K562 (cell line): ENCODE measurements at regions not wholly inside any gene's neighbourhood (a gene's known extent, or its start where the extent isn't known, plus 50 kb on each side); places are given as distances from the start of the nearest gene placed in this dataset.

Source experiments
- ATAC-seq: fragments of 200-7000 bp; cut with Tn5 transposase; 3 replicates; pipeline ENCODE4 v1.9.1; 2020; ENCODE audit warnings: moderate library complexity
- BruUV-seq: library from RNA; stranded (reverse); fragments of 400-500 nt; replicated peaks from 2 replicates; lab custom pipeline; 2021; lab: Mats Ljungman, UMichigan
- CTCF ChIA-PET: fragments of 300-600 bp; formaldehyde crosslinking; extraction: SDS; loops from one replicate; lab custom pipeline; 2021; ENCODE audit warnings: low intra/inter-chr PET ratio; lab: Yijun Ruan, JAX
- POLR2A ChIA-PET: fragments of 300-600, 350-650 bp; sonication (Branson Sonifier 250); formaldehyde crosslinking; extraction: SDS; loops from one replicate; lab custom pipeline; 2021; ENCODE audit warnings: antibody characterized with exemption, inconsistent platforms; lab: Yijun Ruan, JAX
- DNase-seq, 4 experiments: peaks; one replicate each; pipeline versions ENCODE4 v3.0.0 to v3.0.0-alpha.2; 2011 to 2018; ENCODE audit warnings: low spot score in 3 of 4, mixed read lengths in 3 of 4; ENCODE audit errors: extremely low read depth in 1 of 4
- FAIRE-seq: peaks from 2 replicates; lab custom pipeline; 2011; peaks lifted over from hg19 to GRCh38; lab: Jason Lieb, UNC
- H2AFZ ChIP-seq: 2 replicates; pipeline ENCODE4 v1.6.0; 2011; ENCODE audit warnings: low read depth, low read length, control low read depth, inconsistent platforms
- H3K27ac ChIP-seq: fragments of 200-600 bp; 3 replicates; pipeline ENCODE4 v1.8.0; 2011; ENCODE audit warnings: low read depth, mild to moderate bottlenecking, control low read depth, inconsistent platforms, low read length, moderate library complexity, mixed read lengths; ENCODE audit errors: extremely low read depth
- H3K27me3 ChIP-seq, 2 experiments: fragments of 300-600 bp in 1 of 2; 2 replicates in 1 of 2; 3 replicates in 1 of 2; pipeline versions ENCODE4 v1.6.0 to v1.8.0; 2011; ENCODE audit warnings: inconsistent platforms in 2 of 2, low read length in 2 of 2, mild to moderate bottlenecking in 1 of 2, mixed read lengths in 1 of 2, moderate library complexity in 1 of 2; ENCODE audit not compliant: control insufficient read depth in 2 of 2, insufficient read depth in 2 of 2
- H3K36me3 ChIP-seq: fragments of 300-600 bp; 3 replicates; pipeline ENCODE4 v1.8.0; 2011; ENCODE audit warnings: mild to moderate bottlenecking, low read length, inconsistent platforms; ENCODE audit not compliant: control insufficient read depth, insufficient read depth
- H3K4me1 ChIP-seq, 2 experiments: fragments of 200-600 bp in 1 of 2; replicated peaks in 1 of 2; 2 replicates in 1 of 2; 3 replicates in 1 of 2; pipeline versions ENCODE4 v1.5.1 to v1.8.0; 2011; ENCODE audit warnings: inconsistent platforms in 2 of 2, low read length in 2 of 2, mild to moderate bottlenecking in 1 of 2, mixed read lengths in 1 of 2, moderate library complexity in 1 of 2; ENCODE audit not compliant: control insufficient read depth in 2 of 2, insufficient read depth in 2 of 2
- H3K4me2 ChIP-seq: 2 replicates; pipeline ENCODE4 v1.6.1; 2011; ENCODE audit warnings: low read length, control low read depth, inconsistent platforms, mixed read lengths; ENCODE audit not compliant: insufficient read depth
- H3K4me3 ChIP-seq: fragments of 200-600 bp; sonication (generic), shearing (Covaris generic); 2 replicates; pipeline ENCODE4 v1.5.1; 2016; ENCODE audit warnings: control low read depth, inconsistent platforms
- H3K79me2 ChIP-seq: fragments of 200-600 bp; 3 replicates; pipeline ENCODE4 v1.8.0; 2011; ENCODE audit warnings: low read length, inconsistent platforms; ENCODE audit not compliant: control insufficient read depth, insufficient read depth
- H3K9ac ChIP-seq, 2 experiments: 2 replicates each; pipeline versions ENCODE4 v1.6.0 to v1.6.1; 2011; ENCODE audit warnings: low read depth in 2 of 2, low read length in 2 of 2, control low read depth in 1 of 2, inconsistent platforms in 1 of 2, mild to moderate bottlenecking in 1 of 2, mixed read lengths in 1 of 2; ENCODE audit not compliant: insufficient read depth in 1 of 2
- H3K9me1 ChIP-seq: one replicate; pipeline ENCODE4 v1.6.0; 2011; ENCODE audit warnings: inconsistent platforms, mild to moderate bottlenecking, low read length, moderate library complexity; ENCODE audit not compliant: control insufficient read depth, insufficient read depth
- H3K9me3 ChIP-seq: replicated peaks from 2 replicates; pipeline ENCODE4 v1.5.1; 2011; ENCODE audit warnings: low read depth, low read length, inconsistent platforms; ENCODE audit not compliant: control insufficient read depth, insufficient read depth
- H4K20me1 ChIP-seq: replicated peaks from 2 replicates; pipeline ENCODE4 v1.6.1; 2011; ENCODE audit warnings: low read length, inconsistent platforms, mixed read lengths; ENCODE audit not compliant: control insufficient read depth, insufficient read depth
- CREBBP ChIP-seq: IDR thresholded peaks from one replicate; pipeline ENCODE4 v1.6.1; 2012; ENCODE audit warnings: low read depth, mild to moderate bottlenecking, control low read depth, inconsistent platforms, low read length
- FOXA3 ChIP-seq, 2 experiments: fragments of 450-650 bp in 1 of 2; sonication (generic) in 1 of 2; formaldehyde crosslinking; IDR thresholded peaks in 1 of 2; conservative IDR thresholded peaks in 1 of 2; 2 replicates each; pipeline versions ENCODE4 v1.4.0 to v1.8.0; 2020 to 2022; ENCODE audit warnings: mild to moderate bottlenecking in 2 of 2, missing genetic modification reagents in 1 of 2
- GTF2A2 ChIP-seq: IDR thresholded peaks from 2 replicates; pipeline ENCODE4 v1.6.1; 2016; ENCODE audit warnings: mild to moderate bottlenecking, missing genetic modification characterization, missing compliant biosample characterization
- KLF13 ChIP-seq: fragments of 450-650 bp; IDR thresholded peaks from 2 replicates; pipeline ENCODE4 v1.6.1; 2016; ENCODE audit warnings: missing genetic modification characterization, low read depth, mild to moderate bottlenecking, missing compliant biosample characterization, moderate library complexity, borderline replicate concordance
- PHB ChIP-seq: fragments of 250-450 bp; sonication (Bioruptor Pico); IDR thresholded peaks from 2 replicates; pipeline ENCODE4 v1.5.0; 2021
- PREB ChIP-seq: sonication (generic); formaldehyde crosslinking; IDR thresholded peaks from 2 replicates; pipeline ENCODE4 v1.8.1; 2023; ENCODE audit warnings: mild to moderate bottlenecking, missing genetic modification reagents
- SIN3B ChIP-seq: fragments of 450-650 bp; IDR thresholded peaks from 2 replicates; pipeline ENCODE4 v1.6.1; 2017; ENCODE audit warnings: low read depth, mild to moderate bottlenecking, moderate library complexity
- SUPT5H ChIP-seq: fragments of 450-650 bp; IDR thresholded peaks from 2 replicates; pipeline ENCODE4 v1.6.1; 2016
- ZNF146 ChIP-seq: IDR thresholded peaks from one replicate; pipeline ENCODE4 v1.6.1; 2018; ENCODE audit warnings: missing compliant biosample characterization; ENCODE audit not compliant: unreplicated experiment
- ZNF280A ChIP-seq: fragments of 450-650 bp; IDR thresholded peaks from 2 replicates; pipeline ENCODE4 v1.6.1; 2018; ENCODE audit warnings: mild to moderate bottlenecking, low read depth; ENCODE audit not compliant: partially characterized antibody
- WGBS: fragments of 100-300 bp; shearing (Covaris generic); methylation state at CpG from one replicate; pipeline ENCODE4 v1.1.6; 2016; ENCODE audit warnings: low coverage, mixed read lengths; ENCODE audit not compliant: insufficient coverage; ENCODE audit errors: missing lambda C conversion rate; 5-methylcytosine and 5-hydroxymethylcytosine counted together
- in situ Hi-C: fragments of 300-500 bp; cut with MboI; formaldehyde crosslinking; loops from 4 replicates; pipeline ENCODE4 v1.15.0; 2018; ENCODE audit warnings: inconsistent platforms, mixed read lengths
- intact Hi-C: fragments of 100-400 bp; cut with micrococcal nuclease; formaldehyde crosslinking; loops from 2 replicates; pipeline ENCODE4 v1.14.2; 2022
- TF ChIP-seq, protein P1 (sequence below): fragments of 450-650 bp; IDR thresholded peaks from 2 replicates; pipeline ENCODE4 v1.7.1; 2018; ENCODE audit warnings: mild to moderate bottlenecking, low read depth; ENCODE audit not compliant: partially characterized antibody
- TF ChIP-seq, protein P2 (sequence below): fragments of 250-450 bp; sonication (Bioruptor Pico); IDR thresholded peaks from 2 replicates; pipeline ENCODE4 v1.5.1; 2021; ENCODE audit warnings: mild to moderate bottlenecking

DNA sequence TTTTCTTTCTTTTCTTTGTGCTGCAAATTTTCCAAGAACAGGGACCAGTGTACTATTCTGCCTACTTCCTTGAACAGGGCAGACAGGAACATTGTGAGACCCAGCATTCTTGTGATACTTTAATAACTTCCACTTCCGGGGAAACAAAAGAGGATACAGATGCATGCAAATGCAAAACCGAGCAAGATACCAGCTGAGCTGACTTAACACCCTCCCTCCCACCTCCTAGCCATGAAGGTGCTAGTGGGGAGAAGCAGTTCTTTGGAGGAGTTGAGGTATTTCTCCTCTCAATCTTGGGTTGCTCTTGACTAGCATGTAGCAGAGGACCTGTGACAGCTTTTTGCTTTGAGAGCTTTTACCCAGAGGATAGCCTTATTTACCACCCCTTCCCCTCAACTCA, 111.2 kb downstream of the KLF5 start (continued):
- TF ChIP-seq SIN3B: no peak
- TF ChIP-seq KLF13 (tag): no peak
- TF ChIP-seq, all 486 proteins: peak for 0

- H3K9me1 ChIP-seq: no peaks in the 10 kb centered on the region
- ATAC-seq (no peak), DNase-seq (no peak)
- H3K27me3 ChIP-seq: no peaks in the 10 kb centered on the region
- H3K27ac ChIP-seq: no peak overlapping the region
- CTCF ChIA-PET: no interaction called here
- intact Hi-C loops (no loop called here), in situ Hi-C loops (no loop called here)
- H3K4me3 ChIP-seq: no peak overlapping the region
- TF ChIP-seq, protein P1, sequence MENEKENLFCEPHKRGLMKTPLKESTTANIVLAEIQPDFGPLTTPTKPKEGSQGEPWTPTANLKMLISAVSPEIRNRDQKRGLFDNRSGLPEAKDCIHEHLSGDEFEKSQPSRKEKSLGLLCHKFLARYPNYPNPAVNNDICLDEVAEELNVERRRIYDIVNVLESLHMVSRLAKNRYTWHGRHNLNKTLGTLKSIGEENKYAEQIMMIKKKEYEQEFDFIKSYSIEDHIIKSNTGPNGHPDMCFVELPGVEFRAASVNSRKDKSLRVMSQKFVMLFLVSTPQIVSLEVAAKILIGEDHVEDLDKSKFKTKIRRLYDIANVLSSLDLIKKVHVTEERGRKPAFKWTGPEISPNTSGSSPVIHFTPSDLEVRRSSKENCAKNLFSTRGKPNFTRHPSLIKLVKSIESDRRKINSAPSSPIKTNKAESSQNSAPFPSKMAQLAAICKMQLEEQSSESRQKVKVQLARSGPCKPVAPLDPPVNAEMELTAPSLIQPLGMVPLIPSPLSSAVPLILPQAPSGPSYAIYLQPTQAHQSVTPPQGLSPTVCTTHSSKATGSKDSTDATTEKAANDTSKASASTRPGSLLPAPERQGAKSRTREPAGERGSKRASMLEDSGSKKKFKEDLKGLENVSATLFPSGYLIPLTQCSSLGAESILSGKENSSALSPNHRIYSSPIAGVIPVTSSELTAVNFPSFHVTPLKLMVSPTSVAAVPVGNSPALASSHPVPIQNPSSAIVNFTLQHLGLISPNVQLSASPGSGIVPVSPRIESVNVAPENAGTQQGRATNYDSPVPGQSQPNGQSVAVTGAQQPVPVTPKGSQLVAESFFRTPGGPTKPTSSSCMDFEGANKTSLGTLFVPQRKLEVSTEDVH: no peak
- no peak for TF ChIP-seq ZNF280A
- no peak for TF ChIP-seq FOXA3 (CRISPR knock-in tag; conservative IDR thresholded peaks at IDR 0.05 in 1 of 2, IDR thresholded peaks at IDR 0.05 in 1 of 2)
- no peak for TF ChIP-seq PREB (CRISPR knock-in tag)
- TF ChIP-seq PHB (CRISPR knock-in tag): no peak
- TF ChIP-seq, protein P2, sequence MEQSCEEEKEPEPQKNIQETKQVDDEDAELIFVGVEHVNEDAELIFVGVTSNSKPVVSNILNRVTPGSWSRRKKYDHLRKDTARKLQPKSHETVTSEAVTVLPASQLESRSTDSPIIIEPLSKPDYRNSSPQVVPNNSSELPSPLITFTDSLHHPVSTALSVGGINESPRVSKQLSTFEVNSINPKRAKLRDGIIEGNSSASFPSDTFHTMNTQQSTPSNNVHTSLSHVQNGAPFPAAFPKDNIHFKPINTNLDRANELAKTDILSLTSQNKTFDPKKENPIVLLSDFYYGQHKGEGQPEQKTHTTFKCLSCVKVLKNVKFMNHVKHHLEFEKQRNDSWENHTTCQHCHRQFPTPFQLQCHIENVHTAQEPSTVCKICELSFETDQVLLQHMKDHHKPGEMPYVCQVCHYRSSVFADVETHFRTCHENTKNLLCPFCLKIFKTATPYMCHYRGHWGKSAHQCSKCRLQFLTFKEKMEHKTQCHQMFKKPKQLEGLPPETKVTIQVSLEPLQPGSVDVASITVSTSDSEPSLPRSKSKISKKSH (CRISPR knock-in tag): no peak
- no peak for TF ChIP-seq GTF2A2 (tag)
- no peak for TF ChIP-seq ZNF146 (CRISPR knock-in tag)
- no peak for TF ChIP-seq CREBBP
- no peak for TF ChIP-seq SUPT5H
- TF ChIP-seq, all 486 proteins: peak for 0
- no TSS peak for BruUV-seq
- no peaks in the 10 kb centered on the region for H3K36me3 ChIP-seq
- 0% methylated on average over 6 of the region's 8 CpGs for WGBS
- POLR2A ChIA-PET: no interaction called here
- no peak overlapping the region for H2AFZ ChIP-seq
- no peaks in the 10 kb centered on the region for H3K9me3 ChIP-seq
- no peak for FAIRE-seq
- H4K20me1 ChIP-seq: no peaks in the 10 kb centered on the region
- no peak overlapping the region for H3K9ac ChIP-seq
- no peaks in the 10 kb centered on the region for H3K4me1 ChIP-seq
- H3K4me2 ChIP-seq: no peak overlapping the region
- H3K79me2 ChIP-seq: no peaks in the 10 kb centered on the region
These were observed 110.2 kb downstream of the KLF5 start for GRCh38 chr13:73168953-73169401.
